SK-N-SH (cell line): ENCODE measurements at regions not wholly inside any gene's neighbourhood (a gene's known extent, or its start where the extent isn't known, plus 50 kb on each side); places are given as distances from the start of the nearest gene placed in this dataset.
"Not testable (repeated sequence)": the region's sequence is repeated elsewhere in the genome, so short reads cannot be mapped to it uniquely, and the experiment has no call there.

Source experiments
- CTCF ChIA-PET: fragments of 300-600, 350-600 bp; formaldehyde crosslinking; extraction: SDS; loops from one replicate; lab custom pipeline; 2021; lab: Yijun Ruan, JAX
- POLR2A ChIA-PET: fragments of 350-600 bp; sonication (Branson Sonifier 250); formaldehyde crosslinking; extraction: SDS; loops from one replicate; lab custom pipeline; 2020; ENCODE audit warnings: antibody characterized with exemption, inconsistent platforms; lab: Yijun Ruan, JAX
- DNase-seq: peaks from one replicate; pipeline ENCODE4 v3.0.0; 2012
- H2AFZ ChIP-seq: fragments of 200-600 bp; sonication (generic); 2 replicates; pipeline ENCODE4 v1.8.1; 2016; ENCODE audit warnings: antibody characterized with exemption, mild to moderate bottlenecking, low read depth
- H3F3A ChIP-seq: fragments of 200-600 bp; sonication (generic); replicated peaks from 2 replicates; pipeline ENCODE3; 2016; ENCODE audit warnings: antibody characterized with exemption, mild to moderate bottlenecking; ENCODE audit not compliant: insufficient read depth
- H3K27ac ChIP-seq, 2 experiments: fragments of 200-500 bp in 1 of 2; fragments of 200-600 bp in 1 of 2; sonication (Bioruptor generic) in 1 of 2; sonication (generic), shearing (Covaris generic) in 1 of 2; 2 replicates each; pipeline versions ENCODE4 v1.5.1 to v1.6.1; 2014 to 2016; ENCODE audit warnings: low read depth in 2 of 2, inconsistent platforms in 1 of 2, low read length in 1 of 2, mild to moderate bottlenecking in 1 of 2, mixed read lengths in 1 of 2
- H3K27me3 ChIP-seq: fragments of 200-600 bp; sonication (generic), shearing (Covaris generic); 2 replicates; pipeline ENCODE4 v1.6.1; 2016; ENCODE audit warnings: mixed run types; ENCODE audit not compliant: insufficient read depth
- H3K36me3 ChIP-seq, 2 experiments: fragments of 200-500 bp in 1 of 2; fragments of 200-600 bp in 1 of 2; sonication (Bioruptor generic) in 1 of 2; sonication (generic) in 1 of 2; replicated peaks in 1 of 2; 2 replicates each; pipeline versions ENCODE3 to v1.5.1; 2014 to 2016; ENCODE audit warnings: low read length in 1 of 2, mild to moderate bottlenecking in 1 of 2; ENCODE audit not compliant: insufficient read depth in 2 of 2, control insufficient read depth in 1 of 2
- H3K4me1 ChIP-seq, 2 experiments: fragments of 200-500 bp in 1 of 2; fragments of 200-600 bp in 1 of 2; sonication (Bioruptor generic) in 1 of 2; sonication (generic), shearing (Covaris generic) in 1 of 2; 2 replicates each; pipeline versions ENCODE4 v1.5.1 to v1.6.1; 2014 to 2016; ENCODE audit warnings: low read depth in 1 of 2, low read length in 1 of 2, mixed run types in 1 of 2; ENCODE audit not compliant: insufficient read depth in 2 of 2, control insufficient read depth in 1 of 2
- H3K4me2 ChIP-seq: fragments of 200-600 bp; sonication (generic), shearing (Covaris generic); 2 replicates; pipeline ENCODE4 v1.6.1; 2017; ENCODE audit warnings: mixed run types
- H3K4me3 ChIP-seq, 2 experiments: fragments of 200-500 bp in 1 of 2; fragments of 200-600 bp in 1 of 2; sonication (Bioruptor generic) in 1 of 2; sonication (generic), shearing (Covaris generic) in 1 of 2; 2 replicates each; pipeline versions ENCODE4 v1.5.1 to v1.8.1; 2014 to 2016; ENCODE audit warnings: low read depth in 2 of 2, inconsistent platforms in 1 of 2, low read length in 1 of 2, mild to moderate bottlenecking in 1 of 2, mixed read lengths in 1 of 2, moderate library complexity in 1 of 2
- H3K79me2 ChIP-seq: fragments of 200-600 bp; sonication (generic); 2 replicates; pipeline ENCODE4 v1.8.1; 2017; ENCODE audit warnings: mild to moderate bottlenecking; ENCODE audit not compliant: insufficient read depth
- H3K9ac ChIP-seq: fragments of 200-600 bp; sonication (generic); 2 replicates; pipeline ENCODE4 v1.6.1; 2017; ENCODE audit warnings: mixed run types
- H3K9me2 ChIP-seq: fragments of 200-600 bp; sonication (generic); 2 replicates; pipeline ENCODE4 v1.6.1; 2017; ENCODE audit warnings: mixed run types
- H3K9me3 ChIP-seq: fragments of 200-600 bp; sonication (generic); 2 replicates; pipeline ENCODE4 v1.6.1; 2017; ENCODE audit warnings: mixed run types, mild to moderate bottlenecking, moderate library complexity
- H4K20me1 ChIP-seq: fragments of 200-600 bp; sonication (generic); 2 replicates; pipeline ENCODE4 v1.6.1; 2017; ENCODE audit warnings: mild to moderate bottlenecking, mixed run types; ENCODE audit not compliant: insufficient read depth
- CHD2 ChIP-seq: fragments of 150-350 bp; IDR thresholded peaks from 2 replicates; pipeline ENCODE4 v1.6.1; 2018; ENCODE audit warnings: low read length; ENCODE audit not compliant: partially characterized antibody
- EP300 ChIP-seq, 2 experiments: IDR thresholded peaks; 2 replicates each; pipeline versions ENCODE4 v1.4.0 to v1.6.1; 2012; ENCODE audit warnings: borderline replicate concordance in 1 of 2, low read depth in 1 of 2, low read length in 1 of 2
- FOXJ3 ChIP-seq: sonication (generic); formaldehyde crosslinking; IDR thresholded peaks from 2 replicates; pipeline ENCODE4 v1.5.1; 2020; ENCODE audit warnings: mild to moderate bottlenecking, missing genetic modification reagents
- GABPA ChIP-seq: IDR thresholded peaks from 2 replicates; pipeline ENCODE4 v1.4.0; 2012; ENCODE audit warnings: low read depth, mild to moderate bottlenecking
- GATA2 ChIP-seq: sonication (generic); formaldehyde crosslinking; IDR thresholded peaks from 2 replicates; pipeline ENCODE4 v1.5.0; 2020; ENCODE audit warnings: mild to moderate bottlenecking, missing genetic modification reagents
- IRF3 ChIP-seq: fragments of 150-350 bp; IDR thresholded peaks from 2 replicates; pipeline ENCODE4 v1.6.1; 2016; ENCODE audit warnings: mild to moderate bottlenecking, low read depth, low read length
- MEF2A ChIP-seq: IDR thresholded peaks from 2 replicates; pipeline ENCODE4 v1.4.0; 2012; ENCODE audit warnings: low read depth, borderline replicate concordance
- NRF1 ChIP-seq: IDR thresholded peaks from 2 replicates; pipeline ENCODE4 v1.6.1; 2012; ENCODE audit warnings: low read depth, mild to moderate bottlenecking, low read length
- POLR2AphosphoS5 ChIP-seq: IDR thresholded peaks from 2 replicates; pipeline ENCODE4 v1.6.1; 2012; ENCODE audit warnings: low read depth, low read length
- RAD21 ChIP-seq: IDR thresholded peaks from 2 replicates; pipeline ENCODE4 v1.6.1; 2012; ENCODE audit warnings: mild to moderate bottlenecking, low read length
- RCOR1 ChIP-seq: fragments of 150-350 bp; IDR thresholded peaks from 2 replicates; pipeline ENCODE4 v1.6.1; 2017; ENCODE audit warnings: antibody characterized with exemption, low read length
- SIN3A ChIP-seq: IDR thresholded peaks from 2 replicates; pipeline ENCODE4 v1.6.1; 2012; ENCODE audit warnings: low read depth, mild to moderate bottlenecking, low read length, moderate library complexity, borderline replicate concordance
- SMC3 ChIP-seq: IDR thresholded peaks from 2 replicates; pipeline ENCODE4 v1.6.1; 2012; ENCODE audit warnings: low read depth, low read length, improper control_type of control experiment
- WGBS: methylation state at CpG from one replicate; pipeline ENCODE4 v1.1.6; 2017; ENCODE audit warnings: low lambda C conversion rate; 5-methylcytosine and 5-hydroxymethylcytosine counted together
- TF ChIP-seq, protein P1 (sequence below): fragments of 150-350 bp; IDR thresholded peaks from 2 replicates; pipeline ENCODE4 v1.6.1; 2017; ENCODE audit warnings: antibody characterized with exemption, low read length, low read depth, borderline replicate concordance

GRCh38 chr3:178345944-178346343 lies 190.3 kb upstream of the KCNMB2 start:
- H3F3A ChIP-seq, result no peaks in the 10 kb centered on the region
- POLR2A ChIA-PET, result no interaction called here
- no peak for TF ChIP-seq CHD2
- TF ChIP-seq, all 33 proteins: peak for 0
- Histone ChIP-seq H3K9ac (no peak overlapping the region), H3K9me3 (no peaks in the 10 kb centered on the region), H4K20me1 (no peaks in the 10 kb centered on the region), H3K79me2 (no peaks in the 10 kb centered on the region), H3K36me3 (no peaks in the 10 kb centered on the region), H3K27ac (no peak overlapping the region), H3K9me2 (no peaks in the 10 kb centered on the region), H3K27me3 (no peaks in the 10 kb centered on the region), H3K4me1 (peaks cover 0 to 9% of the 10 kb centered on the region in 2 experiments; a peak in 1 of 4 replicates), H3K4me2 (no peak overlapping the region), H2AFZ (no peak overlapping the region), H3K4me3 (no peak overlapping the region)
- CTCF ChIA-PET, result no interaction called here
- no peak for DNase-seq
- WGBS, result 85% methylated on average over 4 of the region's 4 CpGs

- H3K9me2 ChIP-seq, H3F3A ChIP-seq, H3K27ac ChIP-seq, H4K20me1 ChIP-seq, H2AFZ ChIP-seq, DNase-seq, H3K36me3 ChIP-seq, H3K4me2 ChIP-seq, H3K4me3 ChIP-seq, H3K79me2 ChIP-seq, POLR2A ChIA-PET, H3K9me3 ChIP-seq, H3K27me3 ChIP-seq, CTCF ChIA-PET, H3K9ac ChIP-seq: not testable (repeated sequence)
- 94% methylated on average over 11 of the region's 11 CpGs for WGBS
- H3K4me1 ChIP-seq, result peaks cover 3 to 26% of the 10 kb centered on the region in 2 experiments; a peak in 2 of 4 replicates
Measured at GRCh38 chr3:178348561-178349217, 187.5 kb upstream of the KCNMB2 start.

GRCh38 chr3:178349218-178349596 lies 187.0 kb upstream of the KCNMB2 start:
- H3K36me3 ChIP-seq, H3K9ac ChIP-seq, DNase-seq, H3K4me3 ChIP-seq, H3K27me3 ChIP-seq, H3F3A ChIP-seq, CTCF ChIA-PET, H3K9me2 ChIP-seq, H3K27ac ChIP-seq, H4K20me1 ChIP-seq, H3K79me2 ChIP-seq, POLR2A ChIA-PET, H2AFZ ChIP-seq, H3K4me2 ChIP-seq, H3K9me3 ChIP-seq: not testable (repeated sequence)
- peaks cover 3 to 29% of the 10 kb centered on the region in 2 experiments; a peak in 2 of 4 replicates for H3K4me1 ChIP-seq
- 97% methylated on average over 4 of the region's 4 CpGs for WGBS

- H3K4me3 ChIP-seq, result no peak overlapping the region
Measured at GRCh38 chr3:178350763-178351162, 185.5 kb upstream of the KCNMB2 start.

More at GRCh38 chr3:178350763-178351162, 185.5 kb upstream of the KCNMB2 start:
- H3K36me3 ChIP-seq, result no peaks in the 10 kb centered on the region
- TF ChIP-seq MEF2A, result no peak
- TF ChIP-seq SIN3A, result no peak
- TF ChIP-seq GATA2 (CRISPR knock-in tag), result no peak
- TF ChIP-seq, protein P1, sequence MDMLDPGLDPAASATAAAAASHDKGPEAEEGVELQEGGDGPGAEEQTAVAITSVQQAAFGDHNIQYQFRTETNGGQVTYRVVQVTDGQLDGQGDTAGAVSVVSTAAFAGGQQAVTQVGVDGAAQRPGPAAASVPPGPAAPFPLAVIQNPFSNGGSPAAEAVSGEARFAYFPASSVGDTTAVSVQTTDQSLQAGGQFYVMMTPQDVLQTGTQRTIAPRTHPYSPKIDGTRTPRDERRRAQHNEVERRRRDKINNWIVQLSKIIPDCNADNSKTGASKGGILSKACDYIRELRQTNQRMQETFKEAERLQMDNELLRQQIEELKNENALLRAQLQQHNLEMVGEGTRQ, result no peak
- TF ChIP-seq FOXJ3 (CRISPR knock-in tag), result no peak
- no peak for TF ChIP-seq EP300 (IDR thresholded peaks at IDR 0.05; ENCODE audit: borderline replicate concordance in 1 of 2, low read depth in 1 of 2, low read length in 1 of 2)
- TF ChIP-seq RCOR1, result no peak
- no peak for TF ChIP-seq POLR2AphosphoS5
- no peak for TF ChIP-seq GABPA
- TF ChIP-seq IRF3, result no peak
- no peak for TF ChIP-seq NRF1
- TF ChIP-seq RAD21, result no peak
- TF ChIP-seq SMC3, result no peak
- no peak for TF ChIP-seq CHD2
- TF ChIP-seq, all 33 proteins: peak for 0
- DNase-seq, result no peak
- WGBS, result 64% methylated on average over 3 of the region's 3 CpGs
- H3K4me1 ChIP-seq, result peaks cover 3 to 29% of the 10 kb centered on the region in 2 experiments; a peak in 2 of 4 replicates
- CTCF ChIA-PET, result no interaction called here
- H3K9ac ChIP-seq, result no peak overlapping the region
- H3K4me2 ChIP-seq, result no peak overlapping the region
- peak overlapping the region; percentile 69; the same call in 1 of the 2 replicates for H2AFZ ChIP-seq
- peak overlapping the region in 1 of 2 experiments; percentile 13; a peak in 2 of 4 replicates for H3K27ac ChIP-seq
- peaks cover 9% of the 10 kb centered on the region for H3F3A ChIP-seq
- no peaks in the 10 kb centered on the region for H3K9me3 ChIP-seq
- H3K9me2 ChIP-seq, result no peaks in the 10 kb centered on the region
- POLR2A ChIA-PET, result no interaction called here
- no peaks in the 10 kb centered on the region for H3K27me3 ChIP-seq
- H3K79me2 ChIP-seq, result no peaks in the 10 kb centered on the region
- no peaks in the 10 kb centered on the region for H4K20me1 ChIP-seq
